Neural cell (in vitro differentiated cells): ENCODE measurements at regions not wholly inside any gene's neighbourhood (a gene's known extent, or its start where the extent isn't known, plus 50 kb on each side); places are given as distances from the start of the nearest gene placed in this dataset.

Experiments used
- EP300 ChIP-seq: fragments of 450-650 bp; conservative IDR thresholded peaks from 2 replicates; pipeline ENCODE4 v1.6.1; 2014; ENCODE audit warnings: antibody characterized with exemption, mild to moderate bottlenecking, moderate library complexity; ENCODE audit not compliant: poor library complexity, severe bottlenecking
- EZH2 ChIP-seq: fragments of 200-600, 300-800 bp; shearing (Covaris generic), sonication (generic); IDR thresholded peaks from 2 replicates; pipeline ENCODE4 v1.6.1; 2014; ENCODE audit warnings: antibody characterized with exemption, low read length, borderline replicate concordance, mild to moderate bottlenecking; ENCODE audit not compliant: insufficient read depth, poor library complexity, severe bottlenecking
- SMC3 ChIP-seq: fragments of 450-650 bp; conservative IDR thresholded peaks from 2 replicates; pipeline ENCODE4 v1.6.1; 2014; ENCODE audit warnings: antibody characterized with exemption, mild to moderate bottlenecking, moderate library complexity; ENCODE audit not compliant: poor library complexity
- TAF1 ChIP-seq: IDR thresholded peaks from 2 replicates; pipeline ENCODE4 v1.6.1; 2012; ENCODE audit warnings: low read depth
- TF ChIP-seq, protein P1 (sequence below): fragments of 450-650 bp; IDR thresholded peaks from 2 replicates; pipeline ENCODE4 v1.5.1; 2014; ENCODE audit warnings: antibody characterized with exemption, mild to moderate bottlenecking, moderate library complexity; ENCODE audit not compliant: poor library complexity, severe bottlenecking
- TF ChIP-seq, protein P2 (sequence below): IDR thresholded peaks from 2 replicates; pipeline ENCODE4 v1.6.1; 2012; ENCODE audit warnings: borderline replicate concordance

DNA sequence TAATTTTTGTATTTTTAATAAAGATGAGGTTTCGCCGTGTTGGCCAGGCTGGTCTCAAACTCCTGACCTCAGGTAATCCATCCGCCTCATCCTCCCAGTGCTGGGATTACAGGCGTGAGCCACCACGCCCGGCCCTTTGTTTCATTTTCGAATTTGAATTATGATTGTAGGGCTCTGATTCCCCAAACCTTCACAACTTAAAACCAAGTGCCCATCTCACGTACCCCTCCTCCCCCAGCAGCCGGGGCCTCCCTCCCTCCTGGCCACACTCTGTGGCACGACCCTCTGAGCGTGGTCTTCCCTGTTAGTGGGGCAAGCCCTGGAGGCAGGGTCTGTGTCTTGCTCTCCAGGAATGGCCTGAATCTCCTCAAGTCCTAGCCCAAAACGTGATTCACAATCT, 166.5 kb downstream of the ASB1 start:
- TF ChIP-seq SMC3 (no peak), TAF1 (no peak), EZH2 (no peak), EP300 (no peak)
- TF ChIP-seq, protein P1, sequence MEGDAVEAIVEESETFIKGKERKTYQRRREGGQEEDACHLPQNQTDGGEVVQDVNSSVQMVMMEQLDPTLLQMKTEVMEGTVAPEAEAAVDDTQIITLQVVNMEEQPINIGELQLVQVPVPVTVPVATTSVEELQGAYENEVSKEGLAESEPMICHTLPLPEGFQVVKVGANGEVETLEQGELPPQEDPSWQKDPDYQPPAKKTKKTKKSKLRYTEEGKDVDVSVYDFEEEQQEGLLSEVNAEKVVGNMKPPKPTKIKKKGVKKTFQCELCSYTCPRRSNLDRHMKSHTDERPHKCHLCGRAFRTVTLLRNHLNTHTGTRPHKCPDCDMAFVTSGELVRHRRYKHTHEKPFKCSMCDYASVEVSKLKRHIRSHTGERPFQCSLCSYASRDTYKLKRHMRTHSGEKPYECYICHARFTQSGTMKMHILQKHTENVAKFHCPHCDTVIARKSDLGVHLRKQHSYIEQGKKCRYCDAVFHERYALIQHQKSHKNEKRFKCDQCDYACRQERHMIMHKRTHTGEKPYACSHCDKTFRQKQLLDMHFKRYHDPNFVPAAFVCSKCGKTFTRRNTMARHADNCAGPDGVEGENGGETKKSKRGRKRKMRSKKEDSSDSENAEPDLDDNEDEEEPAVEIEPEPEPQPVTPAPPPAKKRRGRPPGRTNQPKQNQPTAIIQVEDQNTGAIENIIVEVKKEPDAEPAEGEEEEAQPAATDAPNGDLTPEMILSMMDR = no peak
- TF ChIP-seq, protein P2, sequence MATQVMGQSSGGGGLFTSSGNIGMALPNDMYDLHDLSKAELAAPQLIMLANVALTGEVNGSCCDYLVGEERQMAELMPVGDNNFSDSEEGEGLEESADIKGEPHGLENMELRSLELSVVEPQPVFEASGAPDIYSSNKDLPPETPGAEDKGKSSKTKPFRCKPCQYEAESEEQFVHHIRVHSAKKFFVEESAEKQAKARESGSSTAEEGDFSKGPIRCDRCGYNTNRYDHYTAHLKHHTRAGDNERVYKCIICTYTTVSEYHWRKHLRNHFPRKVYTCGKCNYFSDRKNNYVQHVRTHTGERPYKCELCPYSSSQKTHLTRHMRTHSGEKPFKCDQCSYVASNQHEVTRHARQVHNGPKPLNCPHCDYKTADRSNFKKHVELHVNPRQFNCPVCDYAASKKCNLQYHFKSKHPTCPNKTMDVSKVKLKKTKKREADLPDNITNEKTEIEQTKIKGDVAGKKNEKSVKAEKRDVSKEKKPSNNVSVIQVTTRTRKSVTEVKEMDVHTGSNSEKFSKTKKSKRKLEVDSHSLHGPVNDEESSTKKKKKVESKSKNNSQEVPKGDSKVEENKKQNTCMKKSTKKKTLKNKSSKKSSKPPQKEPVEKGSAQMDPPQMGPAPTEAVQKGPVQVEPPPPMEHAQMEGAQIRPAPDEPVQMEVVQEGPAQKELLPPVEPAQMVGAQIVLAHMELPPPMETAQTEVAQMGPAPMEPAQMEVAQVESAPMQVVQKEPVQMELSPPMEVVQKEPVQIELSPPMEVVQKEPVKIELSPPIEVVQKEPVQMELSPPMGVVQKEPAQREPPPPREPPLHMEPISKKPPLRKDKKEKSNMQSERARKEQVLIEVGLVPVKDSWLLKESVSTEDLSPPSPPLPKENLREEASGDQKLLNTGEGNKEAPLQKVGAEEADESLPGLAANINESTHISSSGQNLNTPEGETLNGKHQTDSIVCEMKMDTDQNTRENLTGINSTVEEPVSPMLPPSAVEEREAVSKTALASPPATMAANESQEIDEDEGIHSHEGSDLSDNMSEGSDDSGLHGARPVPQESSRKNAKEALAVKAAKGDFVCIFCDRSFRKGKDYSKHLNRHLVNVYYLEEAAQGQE = no peak
